Tibial nerve (tissue), 4 donors: ENCODE measurements at regions not wholly inside any gene's neighbourhood (a gene's known extent, or its start where the extent isn't known, plus 50 kb on each side); places are given as distances from the start of the nearest gene placed in this dataset.

Experiments used
- CTCF ChIP-seq, 5 experiments: fragments of 200-600 bp in 3 of 5; fragments of 450-650 bp in 2 of 5; sonication (generic) in 3 of 5; IDR thresholded peaks; one replicate each; pipeline ENCODE4 v1.5.1; 2016 to 2019; ENCODE audit warnings: antibody characterized with exemption in 5 of 5, mild to moderate bottlenecking in 3 of 5, moderate library complexity in 2 of 5
- EP300 ChIP-seq, 2 donors: sonication (generic); formaldehyde crosslinking; IDR thresholded peaks; one replicate each; pipeline ENCODE4 v1.6.1; 2017; ENCODE audit warnings: antibody characterized with exemption in 2 of 2, mild to moderate bottlenecking in 1 of 2

GRCh38 chrX:27085346-27085745 lies 377.8 kb downstream of the PPP4R3C start:
- no peak for TF ChIP-seq CTCF (IDR thresholded peaks at IDR 0.05)
- no peak for TF ChIP-seq EP300 (IDR thresholded peaks at IDR 0.05)
